MM.1S (cell line): ENCODE measurements at regions not wholly inside any gene's neighbourhood (a gene's known extent, or its start where the extent isn't known, plus 50 kb on each side); places are given as distances from the start of the nearest gene placed in this dataset.

Experiments used
- CTCF ChIP-seq: fragments of 300-600 bp; sonication (generic); IDR thresholded peaks from 2 replicates; pipeline ENCODE4 v1.5.1; 2016; ENCODE audit warnings: antibody characterized with exemption, low read length, mixed read lengths
- EZH2 ChIP-seq: fragments of 300-600 bp; sonication (generic); optimal IDR thresholded peaks from 2 replicates; pipeline ENCODE3; 2017; ENCODE audit warnings: low read depth, mild to moderate bottlenecking, antibody characterized with exemption, low read length, mixed read lengths
- EZH2phosphoT487 ChIP-seq: fragments of 300-600 bp; sonication (generic); IDR thresholded peaks from 2 replicates; pipeline ENCODE4 v1.6.1; 2018; ENCODE audit warnings: antibody characterized with exemption, low read length

GRCh38 chr13:39913928-39914327 lies 258.5 kb downstream of the COG6 start:
- no peak for TF ChIP-seq EZH2phosphoT487
- no peak for TF ChIP-seq CTCF
- no peak for TF ChIP-seq EZH2
